Activated T-helper 1 cell treated with Interleukin-2 at 50 U/mL for 16 hours (primary cell): ENCODE measurements at regions not wholly inside any gene's neighbourhood (a gene's known extent, or its start where the extent isn't known, plus 50 kb on each side); places are given as distances from the start of the nearest gene placed in this dataset.

Experiments
- DNase-seq: peaks from one replicate; pipeline ENCODE4 v3.0.0-alpha.2; 2020; ENCODE audit warnings: low read depth

- no peak for DNase-seq
Observed at GRCh38 chr1:5566924-5567323, 425.3 kb downstream of the NPHP4 start.

- no peak for DNase-seq
Observed at GRCh38 chr1:5565281-5566125, 426.7 kb downstream of the NPHP4 start.

- DNase-seq, result no peak
Observed at GRCh38 chr1:5564578-5565257, 427.5 kb downstream of the NPHP4 start.

GRCh38 chr1:5563861-5564577 lies 428.2 kb downstream of the NPHP4 start:
- no peak for DNase-seq

- DNase-seq, result no peak
Observed at GRCh38 chr1:5562769-5563168, 429.5 kb downstream of the NPHP4 start.

- no peak for DNase-seq
Observed at GRCh38 chr1:5562331-5562730, 429.9 kb downstream of the NPHP4 start.

- DNase-seq, result no peak
Observed at GRCh38 chr1:5559078-5559477, 433.1 kb downstream of the NPHP4 start.

- DNase-seq, result no peak
Observed at GRCh38 chr1:5555853-5556252, 436.4 kb downstream of the NPHP4 start.

GRCh38 chr1:5554784-5555183 lies 437.4 kb downstream of the NPHP4 start:
- DNase-seq, result no peak

- DNase-seq, result no peak
Observed at GRCh38 chr1:5554111-5554510, 438.1 kb downstream of the NPHP4 start.

- DNase-seq, result no peak
Observed at GRCh38 chr1:5552787-5553484, 439.3 kb downstream of the NPHP4 start.

- no peak for DNase-seq
Observed at GRCh38 chr1:5551274-5551975, 440.8 kb downstream of the NPHP4 start.

- no peak for DNase-seq
Observed at GRCh38 chr1:5548266-5548665, 444.0 kb downstream of the NPHP4 start.

GRCh38 chr1:5543235-5543634 lies 449.0 kb downstream of the NPHP4 start:
- no peak for DNase-seq

GRCh38 chr1:5532811-5533210 lies 459.4 kb downstream of the NPHP4 start:
- DNase-seq, result no peak

GRCh38 chr1:5526822-5527551 lies 465.2 kb downstream of the NPHP4 start:
- no peak for DNase-seq

- DNase-seq, result no peak
Observed at GRCh38 chr1:5526385-5526750, 465.9 kb downstream of the NPHP4 start.

GRCh38 chr1:5525597-5526384 lies 466.4 kb downstream of the NPHP4 start:
- DNase-seq, result no peak

- DNase-seq, result no peak
Observed at GRCh38 chr1:5522531-5523145, 469.6 kb downstream of the NPHP4 start.
